ENCODE measurements at regions not wholly inside any gene's neighbourhood (a gene's known extent, or its start where the extent isn't known, plus 50 kb on each side); places are given as distances from the start of the nearest gene placed in this dataset.

DNA sequence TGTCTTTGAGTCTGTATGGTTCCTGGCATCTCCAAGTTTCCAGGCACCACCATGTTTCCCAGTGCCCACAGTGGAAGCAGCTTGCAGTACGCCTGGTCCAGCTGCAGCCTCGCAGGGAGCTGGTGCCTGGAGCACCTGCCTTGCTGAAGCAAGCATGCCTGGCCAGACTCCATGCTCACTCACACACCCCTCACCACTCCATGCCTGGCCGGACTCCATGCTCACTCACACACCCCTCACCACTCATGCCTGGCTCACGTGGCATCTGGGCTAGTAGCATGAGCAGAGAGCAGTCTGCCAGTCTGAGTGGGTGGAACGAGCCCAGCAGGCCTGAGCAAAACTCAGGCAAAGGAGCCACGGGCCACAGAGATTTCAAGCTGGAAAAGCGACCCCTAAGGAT lies 214.3 kb downstream of the TFAP2C start:
- ChIA-PET CTCF (interaction anchor here (0.5 to 1.5 kb wide), 8 partner anchors 8 to 180 kb away, joined by 3 to 5 read pairs (median 4); no protein-coding TSS in a partner anchor), POLR2A (interaction anchor here (0.6 kb wide), 2 partner anchors 157 to 850 kb away, joined by 3 read pairs; no protein-coding TSS in a partner anchor)
- Mint-ChIP-seq H3K27me3 (ENCODE audit: insufficient read depth, unreplicated experiment) (peaks cover 15% of the 10 kb centered on the region), H3K9me3 (ENCODE audit: unreplicated experiment) (peaks cover 6% of the 10 kb centered on the region), H3K4me3 (ENCODE audit: unreplicated experiment) (no peak overlapping the region), H3K27ac (ENCODE audit: low read depth, unreplicated experiment) (no peak overlapping the region), H3K36me3 (ENCODE audit: insufficient read depth, unreplicated experiment) (no peaks in the 10 kb centered on the region), H3K4me1 (ENCODE audit: insufficient read depth, unreplicated experiment) (no peaks in the 10 kb centered on the region)
- intact Hi-C loops (cut with micrococcal nuclease): no loop called here
- DNase-seq (ENCODE audit: unreplicated experiment): peak; percentile 9
- no TSS peak for BruUV-seq (replicated peaks)
- TF ChIP-seq, protein P1, sequence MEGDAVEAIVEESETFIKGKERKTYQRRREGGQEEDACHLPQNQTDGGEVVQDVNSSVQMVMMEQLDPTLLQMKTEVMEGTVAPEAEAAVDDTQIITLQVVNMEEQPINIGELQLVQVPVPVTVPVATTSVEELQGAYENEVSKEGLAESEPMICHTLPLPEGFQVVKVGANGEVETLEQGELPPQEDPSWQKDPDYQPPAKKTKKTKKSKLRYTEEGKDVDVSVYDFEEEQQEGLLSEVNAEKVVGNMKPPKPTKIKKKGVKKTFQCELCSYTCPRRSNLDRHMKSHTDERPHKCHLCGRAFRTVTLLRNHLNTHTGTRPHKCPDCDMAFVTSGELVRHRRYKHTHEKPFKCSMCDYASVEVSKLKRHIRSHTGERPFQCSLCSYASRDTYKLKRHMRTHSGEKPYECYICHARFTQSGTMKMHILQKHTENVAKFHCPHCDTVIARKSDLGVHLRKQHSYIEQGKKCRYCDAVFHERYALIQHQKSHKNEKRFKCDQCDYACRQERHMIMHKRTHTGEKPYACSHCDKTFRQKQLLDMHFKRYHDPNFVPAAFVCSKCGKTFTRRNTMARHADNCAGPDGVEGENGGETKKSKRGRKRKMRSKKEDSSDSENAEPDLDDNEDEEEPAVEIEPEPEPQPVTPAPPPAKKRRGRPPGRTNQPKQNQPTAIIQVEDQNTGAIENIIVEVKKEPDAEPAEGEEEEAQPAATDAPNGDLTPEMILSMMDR (IDR thresholded peaks at IDR 0.05; ENCODE audit: unreplicated experiment): no peak

DNA sequence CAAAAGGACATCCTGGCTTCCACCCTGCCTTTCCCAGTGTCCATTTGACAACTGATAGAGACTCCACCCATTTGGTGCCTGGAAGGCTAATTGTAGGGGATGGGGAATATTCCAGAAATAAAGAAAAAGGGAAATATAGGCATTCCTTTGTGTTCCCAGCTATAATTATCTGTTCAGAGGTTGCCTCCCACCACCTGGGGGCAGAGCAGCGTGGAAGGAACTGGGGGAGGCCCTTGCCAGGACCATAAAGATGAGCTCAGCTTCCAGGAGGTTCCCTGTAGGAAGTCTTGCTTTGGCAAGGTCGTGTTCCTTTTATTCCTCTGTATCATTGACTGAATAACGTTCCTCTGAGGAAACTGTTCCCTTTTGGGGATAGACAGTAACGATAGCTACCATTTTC lies 214.7 kb downstream of the TFAP2C start:
- Mint-ChIP-seq H3K27ac (ENCODE audit: low read depth, unreplicated experiment) (no peak overlapping the region), H3K9me3 (ENCODE audit: unreplicated experiment) (peaks cover 2% of the 10 kb centered on the region), H3K36me3 (ENCODE audit: insufficient read depth, unreplicated experiment) (no peaks in the 10 kb centered on the region), H3K4me1 (ENCODE audit: insufficient read depth, unreplicated experiment) (no peaks in the 10 kb centered on the region), H3K27me3 (ENCODE audit: insufficient read depth, unreplicated experiment) (peaks cover 11% of the 10 kb centered on the region), H3K4me3 (ENCODE audit: unreplicated experiment) (no peak overlapping the region)
- POLR2A ChIA-PET: interaction anchor here (0.6 kb wide), 2 partner anchors 157 to 849 kb away, joined by 3 read pairs; no protein-coding TSS in a partner anchor
- TF ChIP-seq, protein P1 (IDR thresholded peaks at IDR 0.05; ENCODE audit: unreplicated experiment): no peak
- CTCF ChIA-PET: interaction anchor here (0.6 to 1.6 kb wide), 9 partner anchors 8 to 1057 kb away, joined by 3 to 6 read pairs (median 4); no protein-coding TSS in a partner anchor
- DNase-seq (ENCODE audit: unreplicated experiment): peak; percentile 20
- no TSS peak for BruUV-seq (replicated peaks)
- intact Hi-C loops (cut with micrococcal nuclease): no loop called here

DNA sequence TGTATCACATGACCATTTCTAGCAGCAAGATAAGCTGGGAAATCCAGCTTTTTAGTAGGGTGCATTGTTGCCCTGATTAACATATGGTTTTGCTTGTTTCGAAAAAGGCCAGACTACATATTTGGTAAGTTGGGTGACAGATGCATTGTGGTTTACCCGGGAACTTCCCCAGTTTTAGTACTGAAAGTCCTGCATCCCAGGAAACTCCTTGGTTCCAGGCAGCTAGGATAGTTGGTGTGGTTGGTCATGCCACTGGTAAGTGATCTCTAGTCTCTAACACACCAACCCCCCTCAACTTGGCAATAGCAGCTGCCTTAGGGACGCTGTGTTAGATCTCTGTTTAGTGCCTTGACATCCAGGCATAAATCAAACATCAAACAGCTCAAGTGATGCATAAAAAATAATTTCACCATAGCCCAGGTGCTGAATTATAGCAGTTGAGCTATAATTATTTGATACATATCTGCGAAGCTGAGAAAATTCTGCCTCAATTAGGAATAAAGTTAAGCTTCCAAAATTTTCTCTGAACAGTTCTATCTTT lies 216.5 kb downstream of the TFAP2C start:
- no peak for DNase-seq (ENCODE audit: unreplicated experiment)
- intact Hi-C loops (cut with micrococcal nuclease): no loop called here
- Mint-ChIP-seq H3K4me1 (ENCODE audit: insufficient read depth, unreplicated experiment) (no peaks in the 10 kb centered on the region), H3K9me3 (ENCODE audit: unreplicated experiment) (no peaks in the 10 kb centered on the region), H3K27me3 (ENCODE audit: insufficient read depth, unreplicated experiment) (no peaks in the 10 kb centered on the region), H3K36me3 (ENCODE audit: insufficient read depth, unreplicated experiment) (no peaks in the 10 kb centered on the region), H3K27ac (ENCODE audit: low read depth, unreplicated experiment) (no peak overlapping the region), H3K4me3 (ENCODE audit: unreplicated experiment) (no peak overlapping the region)
- BruUV-seq (replicated peaks): no TSS peak
- POLR2A ChIA-PET: interaction anchor here (0.8 kb wide), 1 partner anchor 11 kb away, joined by 3 read pairs; no protein-coding TSS in a partner anchor
- CTCF ChIA-PET: interaction anchor here (0.6 to 2.3 kb wide), 9 partner anchors 21 to 482 kb away, joined by 3 to 7 read pairs (median 3); no protein-coding TSS in a partner anchor
- TF ChIP-seq, protein P1 (IDR thresholded peaks at IDR 0.05; ENCODE audit: unreplicated experiment): no peak

DNA sequence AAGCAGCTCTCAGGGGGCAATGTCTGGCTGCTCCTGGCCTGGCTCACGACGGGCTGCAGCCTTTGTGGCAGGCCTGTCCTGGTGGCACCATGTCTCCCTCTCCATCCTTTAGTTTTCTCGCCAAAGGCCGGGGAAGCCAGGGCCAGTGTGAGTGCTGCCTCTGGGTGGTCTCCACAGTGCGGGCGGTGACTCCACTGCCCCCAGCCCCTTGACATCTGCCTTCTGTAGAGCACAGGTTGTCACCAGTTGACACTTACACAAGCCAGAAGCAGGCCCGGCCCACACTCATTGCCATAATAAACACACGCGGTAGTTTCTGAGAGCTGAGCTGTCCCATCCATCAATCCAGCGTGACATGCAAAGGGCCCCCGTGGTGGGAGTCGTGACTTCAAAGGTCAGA lies 219.5 kb downstream of the TFAP2C start:
- Mint-ChIP-seq H3K27ac (ENCODE audit: low read depth, unreplicated experiment) (no peak overlapping the region), H3K4me1 (ENCODE audit: insufficient read depth, unreplicated experiment) (no peaks in the 10 kb centered on the region), H3K9me3 (ENCODE audit: unreplicated experiment) (no peaks in the 10 kb centered on the region), H3K36me3 (ENCODE audit: insufficient read depth, unreplicated experiment) (no peaks in the 10 kb centered on the region), H3K4me3 (ENCODE audit: unreplicated experiment) (no peak overlapping the region), H3K27me3 (ENCODE audit: insufficient read depth, unreplicated experiment) (no peaks in the 10 kb centered on the region)
- intact Hi-C loops (cut with micrococcal nuclease): no loop called here
- TF ChIP-seq, protein P1 (IDR thresholded peaks at IDR 0.05; ENCODE audit: unreplicated experiment): no peak
- ChIA-PET CTCF (no interaction called here), POLR2A (no interaction called here)
- BruUV-seq (replicated peaks): no TSS peak
- no peak for DNase-seq (ENCODE audit: unreplicated experiment)
